ENCODE measurements at regions not wholly inside any gene's neighbourhood (a gene's known extent, or its start where the extent isn't known, plus 50 kb on each side); places are given as distances from the start of the nearest gene placed in this dataset.

DNA sequence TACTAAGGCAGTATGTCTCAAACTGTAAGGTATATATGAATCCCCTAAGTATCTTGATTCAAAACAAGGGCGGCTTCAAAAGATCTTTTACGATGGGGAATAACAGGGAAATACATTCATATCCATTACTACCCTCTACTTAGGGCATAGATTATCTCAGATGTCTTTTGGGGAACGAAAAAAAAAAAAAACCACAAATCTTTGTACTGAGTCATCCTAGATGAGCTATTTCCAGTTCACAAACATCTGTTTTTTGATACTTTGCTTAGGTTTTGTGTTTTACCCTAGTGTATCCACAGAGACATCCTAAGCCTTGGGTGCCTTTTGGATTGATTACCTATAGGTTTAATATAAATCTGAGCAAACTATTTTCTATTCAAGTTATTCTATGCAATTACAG is 457.2 kb downstream of the NLGN4X start:
- Histone ChIP-seq H3K9me3 (ENCODE audit: control insufficient read depth in 2 of 2, low read length in 2 of 2) (no peaks in the 10 kb centered on the region), H3K9ac (ENCODE audit: low read length in 2 of 2) (no peak overlapping the region), H3K27me3 (ENCODE audit: control insufficient read depth in 1 of 2, insufficient read depth in 2 of 2, low read length in 2 of 2) (no peaks in the 10 kb centered on the region), H3K4me3 (ENCODE audit: low read length in 2 of 2) (no peak overlapping the region), H3K27ac (ENCODE audit: low read length) (no peak overlapping the region), H3K4me1 (ENCODE audit: control insufficient read depth, insufficient read depth, low read length) (no peaks in the 10 kb centered on the region), H3K36me3 (ENCODE audit: control insufficient read depth in 2 of 2, insufficient read depth in 2 of 2, low read length in 2 of 2) (no peaks in the 10 kb centered on the region)

DNA sequence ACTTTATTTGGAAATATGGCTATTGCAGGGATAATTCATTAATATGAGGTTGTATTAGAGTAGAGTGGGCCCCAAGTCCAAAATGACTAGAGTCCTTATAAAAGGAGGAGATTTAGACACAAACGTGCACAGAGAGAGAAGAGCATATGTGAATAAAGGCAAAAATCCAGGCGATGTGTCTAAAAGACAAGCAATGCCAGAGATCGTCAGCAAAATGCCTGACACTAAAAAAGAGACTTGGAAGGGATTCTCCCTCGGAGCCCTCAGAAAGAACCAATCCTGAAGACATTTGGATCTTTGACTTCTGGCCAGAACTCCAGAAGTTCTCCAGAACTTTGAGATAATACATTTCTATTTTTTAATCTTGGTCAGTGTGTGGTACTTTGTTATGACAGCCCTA is 472.1 kb downstream of the NLGN4X start:
- Histone ChIP-seq H3K27me3 (ENCODE audit: control insufficient read depth in 1 of 2, insufficient read depth in 2 of 2, low read length in 2 of 2) (no peaks in the 10 kb centered on the region), H3K36me3 (ENCODE audit: control insufficient read depth in 2 of 2, insufficient read depth in 2 of 2, low read length in 2 of 2) (no peaks in the 10 kb centered on the region), H3K27ac (ENCODE audit: low read length) (no peak overlapping the region), H3K4me1 (ENCODE audit: control insufficient read depth, insufficient read depth, low read length) (no peaks in the 10 kb centered on the region), H3K9ac (ENCODE audit: low read length in 2 of 2) (no peak overlapping the region), H3K9me3 (ENCODE audit: control insufficient read depth in 2 of 2, low read length in 2 of 2) (no peaks in the 10 kb centered on the region), H3K4me3 (ENCODE audit: low read length in 2 of 2) (no peak overlapping the region)

DNA sequence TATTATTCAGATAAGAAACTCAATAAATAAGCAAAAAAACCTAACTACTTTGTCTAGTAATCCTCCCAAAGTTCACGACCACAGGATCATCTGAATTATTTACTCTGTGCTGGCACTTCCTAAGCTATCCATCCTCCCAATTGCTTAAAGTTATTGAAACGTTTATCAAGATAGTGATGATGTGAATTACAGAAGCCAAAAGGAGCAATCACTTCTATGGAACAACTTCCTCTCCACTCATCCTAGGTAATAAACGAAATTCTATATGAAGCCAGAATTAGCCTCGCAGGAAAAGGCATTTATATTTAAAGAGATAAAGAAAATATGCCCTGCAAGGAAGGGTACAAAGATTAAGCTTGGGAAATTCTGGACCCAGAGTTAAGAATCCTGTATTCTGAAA is 475.4 kb downstream of the NLGN4X start:
- no peaks in the 10 kb centered on the region for H3K4me1 ChIP-seq (ENCODE audit: control insufficient read depth, insufficient read depth, low read length)
- H3K27ac ChIP-seq (ENCODE audit: low read length) = no peak overlapping the region
- no peaks in the 10 kb centered on the region for H3K27me3 ChIP-seq (ENCODE audit: control insufficient read depth in 1 of 2, insufficient read depth in 2 of 2, low read length in 2 of 2)
- no peaks in the 10 kb centered on the region for H3K36me3 ChIP-seq (ENCODE audit: control insufficient read depth in 2 of 2, insufficient read depth in 2 of 2, low read length in 2 of 2)
- H3K4me3 ChIP-seq (ENCODE audit: low read length in 2 of 2) = no peak overlapping the region
- no peak overlapping the region for H3K9ac ChIP-seq (ENCODE audit: low read length in 2 of 2)
- H3K9me3 ChIP-seq (ENCODE audit: control insufficient read depth in 2 of 2, low read length in 2 of 2) = no peaks in the 10 kb centered on the region

DNA sequence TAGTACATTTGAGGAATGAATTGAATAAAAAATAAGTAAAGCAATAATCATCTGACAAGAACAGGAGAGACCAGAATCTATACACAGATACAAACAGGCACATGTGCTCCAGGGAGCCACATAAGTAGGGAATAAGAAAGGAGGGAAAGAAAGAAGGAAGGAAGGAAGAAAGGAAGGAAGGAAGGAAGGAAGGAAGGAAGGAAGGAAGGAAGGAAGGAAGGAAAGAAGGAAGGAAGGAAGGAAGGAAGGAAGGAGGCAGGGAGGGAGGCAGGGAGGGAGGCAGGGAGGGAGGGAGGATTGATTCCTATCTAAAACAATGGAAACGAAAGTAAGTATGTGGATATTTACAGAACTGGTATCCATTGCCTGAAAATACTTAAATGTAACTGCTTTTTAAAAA is 475.8 kb downstream of the NLGN4X start:
- Histone ChIP-seq H3K36me3 (ENCODE audit: control insufficient read depth in 2 of 2, insufficient read depth in 2 of 2, low read length in 2 of 2) (no peaks in the 10 kb centered on the region), H3K9me3 (ENCODE audit: control insufficient read depth in 2 of 2, low read length in 2 of 2) (no peaks in the 10 kb centered on the region), H3K9ac (ENCODE audit: low read length in 2 of 2) (no peak overlapping the region), H3K27me3 (ENCODE audit: control insufficient read depth in 1 of 2, insufficient read depth in 2 of 2, low read length in 2 of 2) (no peaks in the 10 kb centered on the region), H3K4me3 (ENCODE audit: low read length in 2 of 2) (no peak overlapping the region), H3K4me1 (ENCODE audit: control insufficient read depth, insufficient read depth, low read length) (no peaks in the 10 kb centered on the region), H3K27ac (ENCODE audit: low read length) (no peak overlapping the region)

DNA sequence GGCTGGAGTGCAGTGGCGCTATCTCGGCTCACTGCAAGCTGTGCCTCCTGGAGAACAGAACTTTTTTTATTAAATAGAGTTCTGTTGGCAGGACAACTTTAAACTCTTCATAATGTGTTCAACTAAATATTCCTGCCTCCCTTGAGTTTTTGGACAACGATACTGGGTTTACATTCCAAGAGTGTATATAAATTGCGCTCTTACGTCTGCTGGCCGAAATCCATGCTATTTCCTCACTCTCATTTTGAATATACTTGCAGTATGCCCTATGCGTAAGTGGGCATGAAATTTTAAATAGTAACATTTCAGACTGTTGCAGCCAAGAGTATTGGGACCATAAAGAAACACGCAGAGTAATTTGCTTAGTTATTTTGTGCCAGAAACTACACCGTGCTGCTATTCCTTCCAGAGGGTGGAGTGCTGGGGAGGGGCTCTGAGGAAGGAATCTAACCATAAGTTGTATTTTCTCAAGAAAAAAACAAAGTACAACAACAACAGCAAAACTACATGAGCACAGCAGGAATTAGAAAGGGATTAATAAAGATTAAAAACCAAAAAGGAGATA is 480.0 kb downstream of the NLGN4X start:
- no peak overlapping the region for H3K4me3 ChIP-seq (ENCODE audit: low read length in 2 of 2)
- H3K9me3 ChIP-seq (ENCODE audit: control insufficient read depth in 2 of 2, low read length in 2 of 2) = no peaks in the 10 kb centered on the region
- no peaks in the 10 kb centered on the region for H3K27me3 ChIP-seq (ENCODE audit: control insufficient read depth in 1 of 2, insufficient read depth in 2 of 2, low read length in 2 of 2)
- no peaks in the 10 kb centered on the region for H3K4me1 ChIP-seq (ENCODE audit: control insufficient read depth, insufficient read depth, low read length)
- no peak overlapping the region for H3K27ac ChIP-seq (ENCODE audit: low read length)
- H3K36me3 ChIP-seq (ENCODE audit: control insufficient read depth in 2 of 2, insufficient read depth in 2 of 2, low read length in 2 of 2) = no peaks in the 10 kb centered on the region
- H3K9ac ChIP-seq (ENCODE audit: low read length in 2 of 2) = no peak overlapping the region

DNA sequence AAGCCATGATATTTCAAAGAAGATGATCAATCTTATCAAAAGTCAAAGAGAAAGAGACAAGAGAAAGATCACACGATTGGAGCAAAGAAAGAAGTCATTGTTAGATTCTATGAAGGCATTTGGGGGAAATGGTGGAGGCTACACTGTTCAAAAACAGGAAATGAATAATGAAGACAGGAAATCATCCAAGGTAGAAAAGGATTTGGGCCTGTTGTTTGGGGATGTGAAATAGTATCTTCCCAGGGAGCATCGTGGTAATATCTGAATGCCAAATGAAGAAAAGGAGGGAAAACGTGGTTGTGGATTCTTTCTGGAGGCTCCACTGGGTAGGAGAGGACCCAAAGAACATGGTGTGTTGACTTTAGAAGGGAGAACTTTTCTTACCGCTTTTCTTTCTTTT is 482.4 kb downstream of the NLGN4X start:
- no peak overlapping the region for H3K9ac ChIP-seq (ENCODE audit: low read length in 2 of 2)
- no peaks in the 10 kb centered on the region for H3K4me1 ChIP-seq (ENCODE audit: control insufficient read depth, insufficient read depth, low read length)
- H3K9me3 ChIP-seq (ENCODE audit: control insufficient read depth in 2 of 2, low read length in 2 of 2) = no peaks in the 10 kb centered on the region
- H3K4me3 ChIP-seq (ENCODE audit: low read length in 2 of 2) = no peak overlapping the region
- H3K27me3 ChIP-seq (ENCODE audit: control insufficient read depth in 1 of 2, insufficient read depth in 2 of 2, low read length in 2 of 2) = no peaks in the 10 kb centered on the region
- no peak overlapping the region for H3K27ac ChIP-seq (ENCODE audit: low read length)
- no peaks in the 10 kb centered on the region for H3K36me3 ChIP-seq (ENCODE audit: control insufficient read depth in 2 of 2, insufficient read depth in 2 of 2, low read length in 2 of 2)

DNA sequence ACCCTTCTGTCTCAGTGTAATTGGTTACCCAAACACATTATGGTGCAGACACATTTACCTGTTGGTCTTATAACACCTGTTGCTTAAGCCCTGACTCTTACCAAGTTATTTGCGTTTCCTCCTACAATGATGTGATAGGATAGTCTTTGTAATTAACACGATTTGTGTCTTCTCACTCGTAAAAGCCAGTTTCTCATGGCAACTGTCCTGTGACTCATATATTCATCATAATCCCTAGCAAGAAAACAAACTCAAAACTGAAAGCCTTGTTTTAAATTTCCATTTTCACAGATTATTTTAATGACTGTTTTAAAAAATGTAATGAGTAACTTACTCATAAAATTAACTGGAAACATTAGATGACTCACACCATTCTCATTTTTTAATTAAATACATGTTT is 495.2 kb downstream of the NLGN4X start:
- H3K36me3 ChIP-seq (ENCODE audit: control insufficient read depth in 2 of 2, insufficient read depth in 2 of 2, low read length in 2 of 2) = no peaks in the 10 kb centered on the region
- peaks cover 0 to 3% of the 10 kb centered on the region in 2 donors for H3K9me3 ChIP-seq (ENCODE audit: control insufficient read depth in 2 of 2, low read length in 2 of 2)
- no peaks in the 10 kb centered on the region for H3K4me1 ChIP-seq (ENCODE audit: control insufficient read depth, insufficient read depth, low read length)
- no peak overlapping the region for H3K9ac ChIP-seq (ENCODE audit: low read length in 2 of 2)
- no peak overlapping the region for H3K4me3 ChIP-seq (ENCODE audit: low read length in 2 of 2)
- no peaks in the 10 kb centered on the region for H3K27me3 ChIP-seq (ENCODE audit: control insufficient read depth in 1 of 2, insufficient read depth in 2 of 2, low read length in 2 of 2)
- no peak overlapping the region for H3K27ac ChIP-seq (ENCODE audit: low read length)

DNA sequence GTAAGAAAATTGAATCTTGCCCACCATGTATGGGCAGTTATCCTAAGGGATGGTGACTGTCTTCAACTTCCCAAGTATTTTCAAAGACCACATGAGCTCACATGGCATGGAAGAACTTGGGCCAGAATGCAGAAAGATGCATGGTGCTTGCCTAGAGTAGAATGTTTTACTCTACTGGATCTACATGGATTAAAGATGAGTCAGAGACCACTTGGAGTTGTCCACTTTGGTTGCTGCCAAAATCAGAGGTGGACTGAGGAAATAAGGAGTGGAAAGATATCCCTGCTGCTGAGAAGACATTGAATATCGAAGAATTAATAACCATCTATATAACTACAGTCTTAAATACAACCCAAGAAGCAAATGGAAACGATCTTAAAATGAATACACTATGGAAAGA is 498.1 kb downstream of the NLGN4X start:
- no peaks in the 10 kb centered on the region for H3K27me3 ChIP-seq (ENCODE audit: control insufficient read depth in 1 of 2, insufficient read depth in 2 of 2, low read length in 2 of 2)
- H3K4me3 ChIP-seq (ENCODE audit: low read length in 2 of 2) = no peak overlapping the region
- no peak overlapping the region for H3K27ac ChIP-seq (ENCODE audit: low read length)
- no peaks in the 10 kb centered on the region for H3K36me3 ChIP-seq (ENCODE audit: control insufficient read depth in 2 of 2, insufficient read depth in 2 of 2, low read length in 2 of 2)
- H3K9ac ChIP-seq (ENCODE audit: low read length in 2 of 2) = no peak overlapping the region
- peaks cover 0 to 3% of the 10 kb centered on the region in 2 donors for H3K9me3 ChIP-seq (ENCODE audit: control insufficient read depth in 2 of 2, low read length in 2 of 2)
- H3K4me1 ChIP-seq (ENCODE audit: control insufficient read depth, insufficient read depth, low read length) = no peaks in the 10 kb centered on the region

DNA sequence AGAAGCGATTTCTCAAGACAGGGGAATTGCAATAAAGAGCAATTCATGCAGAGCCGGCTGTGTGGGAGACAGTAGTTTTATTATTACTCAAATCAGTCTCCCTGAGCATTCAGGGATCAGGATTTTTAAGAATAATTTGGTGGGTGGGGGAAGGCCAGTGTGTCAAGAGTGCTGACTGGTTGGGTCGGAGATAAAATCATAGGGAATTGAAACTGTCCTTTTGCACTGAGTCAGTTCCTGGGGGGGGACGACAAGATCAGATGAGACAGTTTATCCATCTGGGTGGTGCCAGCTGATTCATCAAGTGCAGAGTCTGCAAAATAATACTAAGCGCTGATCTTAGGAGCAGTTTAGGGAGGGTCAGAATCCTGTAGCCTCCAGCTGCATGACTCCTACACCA is 502.4 kb downstream of the NLGN4X start:
- no peak overlapping the region for H3K4me3 ChIP-seq (ENCODE audit: low read length in 2 of 2)
- H3K9me3 ChIP-seq (ENCODE audit: control insufficient read depth in 2 of 2, low read length in 2 of 2) = no peaks in the 10 kb centered on the region
- no peaks in the 10 kb centered on the region for H3K27me3 ChIP-seq (ENCODE audit: control insufficient read depth in 1 of 2, insufficient read depth in 2 of 2, low read length in 2 of 2)
- H3K27ac ChIP-seq (ENCODE audit: low read length) = no peak overlapping the region
- H3K36me3 ChIP-seq (ENCODE audit: control insufficient read depth in 2 of 2, insufficient read depth in 2 of 2, low read length in 2 of 2) = no peaks in the 10 kb centered on the region
- H3K4me1 ChIP-seq (ENCODE audit: control insufficient read depth, insufficient read depth, low read length) = no peaks in the 10 kb centered on the region
- no peak overlapping the region for H3K9ac ChIP-seq (ENCODE audit: low read length in 2 of 2)

DNA sequence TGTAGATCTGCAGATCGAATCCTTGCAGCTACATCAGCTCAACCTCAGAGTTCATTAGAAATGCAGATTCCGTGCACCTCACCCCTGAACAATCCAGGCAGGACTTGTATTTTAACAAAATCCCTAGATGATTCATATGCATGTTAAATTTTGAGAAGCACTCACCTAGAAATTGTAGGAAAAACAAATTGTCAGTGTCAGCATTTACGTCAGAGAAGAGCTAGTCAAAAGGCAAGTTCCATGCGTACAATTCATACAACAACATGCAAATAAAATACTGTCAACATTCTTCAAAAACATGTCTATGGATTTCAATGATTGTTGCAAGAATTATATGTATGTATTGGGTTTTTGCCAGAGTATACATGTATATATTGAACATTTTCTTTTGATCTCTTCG is 504.5 kb downstream of the NLGN4X start:
- H3K27me3 ChIP-seq (ENCODE audit: control insufficient read depth in 1 of 2, insufficient read depth in 2 of 2, low read length in 2 of 2) = no peaks in the 10 kb centered on the region
- no peak overlapping the region for H3K27ac ChIP-seq (ENCODE audit: low read length)
- H3K4me1 ChIP-seq (ENCODE audit: control insufficient read depth, insufficient read depth, low read length) = no peaks in the 10 kb centered on the region
- no peaks in the 10 kb centered on the region for H3K9me3 ChIP-seq (ENCODE audit: control insufficient read depth in 2 of 2, low read length in 2 of 2)
- no peaks in the 10 kb centered on the region for H3K36me3 ChIP-seq (ENCODE audit: control insufficient read depth in 2 of 2, insufficient read depth in 2 of 2, low read length in 2 of 2)
- no peak overlapping the region for H3K4me3 ChIP-seq (ENCODE audit: low read length in 2 of 2)
- no peak overlapping the region for H3K9ac ChIP-seq (ENCODE audit: low read length in 2 of 2)

DNA sequence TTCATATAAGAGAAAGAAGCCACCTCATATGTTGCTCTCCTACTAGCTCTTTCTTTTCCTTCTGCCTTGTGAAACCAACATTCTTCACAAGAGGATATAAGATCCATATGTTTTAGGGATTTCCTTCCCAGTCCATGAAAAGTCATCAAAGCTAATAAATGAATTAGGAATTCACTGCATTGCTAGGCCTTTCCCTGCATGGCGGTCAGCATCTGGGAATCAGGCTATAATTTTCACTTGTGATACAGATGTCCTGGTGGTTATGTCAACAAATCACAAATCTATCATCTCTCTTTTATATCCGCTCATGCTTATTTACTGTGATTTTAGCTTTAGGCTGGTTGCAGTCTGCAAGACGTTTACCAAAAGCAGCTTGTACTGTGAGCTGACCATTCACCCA is 510.0 kb downstream of the NLGN4X start:
- Histone ChIP-seq H3K4me3 (ENCODE audit: low read length in 2 of 2) (no peak overlapping the region), H3K27ac (ENCODE audit: low read length) (no peak overlapping the region), H3K36me3 (ENCODE audit: control insufficient read depth in 2 of 2, insufficient read depth in 2 of 2, low read length in 2 of 2) (no peaks in the 10 kb centered on the region), H3K9ac (ENCODE audit: low read length in 2 of 2) (no peak overlapping the region), H3K27me3 (ENCODE audit: control insufficient read depth in 1 of 2, insufficient read depth in 2 of 2, low read length in 2 of 2) (no peaks in the 10 kb centered on the region), H3K9me3 (ENCODE audit: control insufficient read depth in 2 of 2, low read length in 2 of 2) (no peaks in the 10 kb centered on the region), H3K4me1 (ENCODE audit: control insufficient read depth, insufficient read depth, low read length) (no peaks in the 10 kb centered on the region)

Measured in stomach smooth muscle (tissue), 2 donors.